ENCODE measurements at regions not wholly inside any gene's neighbourhood (a gene's known extent, or its start where the extent isn't known, plus 50 kb on each side); places are given as distances from the start of the nearest gene placed in this dataset.

DNA sequence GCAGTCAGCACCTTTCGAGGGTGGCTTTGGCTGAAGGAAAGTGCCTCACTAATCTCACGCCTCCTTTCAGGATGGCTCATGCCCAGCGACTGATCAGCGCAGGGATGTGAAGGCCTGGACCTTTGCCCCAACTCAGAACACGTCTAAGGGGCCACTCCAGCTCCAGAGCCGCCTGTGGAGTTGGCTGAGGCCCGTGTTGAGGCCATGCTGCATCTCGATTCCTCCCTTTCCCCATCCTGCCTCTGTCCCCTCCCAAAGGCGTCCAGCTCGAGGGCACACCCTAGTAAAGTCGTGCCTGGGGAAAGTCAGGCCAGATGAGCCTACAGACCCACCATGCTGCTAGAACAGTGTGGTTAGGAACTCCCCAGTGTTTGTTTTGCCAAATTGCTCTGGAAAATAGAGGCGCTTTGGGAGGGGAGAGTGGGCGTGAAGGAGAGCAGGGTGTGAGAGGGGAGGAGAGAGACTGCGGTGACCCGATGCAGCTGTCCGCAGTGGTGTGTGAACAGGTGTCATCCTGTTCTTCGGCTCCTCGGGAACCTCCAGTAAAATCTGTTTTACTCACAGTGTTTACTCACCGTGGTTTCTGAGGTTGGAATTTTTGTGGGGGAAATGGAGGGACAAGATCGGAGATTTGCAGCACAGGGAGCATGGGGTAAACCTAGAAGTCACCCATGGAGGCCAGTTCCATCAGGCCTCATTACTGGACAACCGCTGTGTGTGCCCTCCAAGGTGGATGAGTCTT, 85.0 kb upstream of the PMEPA1 start:
- DNase-seq = no peak

DNA sequence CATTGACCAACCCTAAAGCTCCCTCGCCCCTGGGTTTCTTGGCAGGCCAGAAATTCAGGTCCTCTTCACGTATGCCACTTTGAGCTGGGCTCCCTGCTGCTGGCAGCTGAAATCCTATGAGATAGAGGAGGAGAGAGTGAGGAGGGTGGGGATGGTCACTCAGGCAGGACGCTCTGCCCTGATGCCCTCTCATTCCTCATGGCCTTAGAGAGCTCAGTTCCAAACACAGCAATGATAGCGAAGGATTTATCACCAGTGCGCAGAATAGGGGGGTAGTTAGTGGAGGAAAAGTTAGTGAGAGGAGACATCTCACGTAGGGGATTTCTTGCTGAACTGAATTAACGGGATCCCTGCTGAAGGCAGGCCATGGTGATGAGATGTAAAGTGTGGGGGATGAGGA, 84.2 kb upstream of the PMEPA1 start:
- no peak for DNase-seq

- DNase-seq = no peak
These were observed 83.6 kb upstream of the PMEPA1 start for GRCh38 chr20:57793421-57793820.

GRCh38 chr20:57792386-57793080, 82.7 kb upstream of the PMEPA1 start:
- no peak for DNase-seq

DNA sequence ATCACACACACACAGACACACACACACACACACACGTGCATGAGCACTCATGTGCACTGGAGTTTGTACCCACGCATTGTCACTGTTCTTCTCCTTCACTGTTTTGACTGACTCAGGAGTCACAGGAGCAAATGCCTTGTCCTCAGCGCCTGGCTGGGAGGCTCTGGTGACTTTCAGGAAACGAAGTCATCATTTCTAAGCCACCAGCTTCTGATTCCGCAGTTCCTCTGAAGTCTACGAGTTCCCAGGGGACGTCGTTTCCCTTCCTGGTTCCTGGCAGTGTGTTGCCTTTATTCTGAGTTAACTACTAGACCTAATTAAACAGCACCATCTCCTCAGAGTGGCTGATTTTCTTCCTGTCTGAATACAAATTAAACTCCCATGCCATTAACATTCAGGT, 82.2 kb upstream of the PMEPA1 start:
- DNase-seq = no peak

DNA sequence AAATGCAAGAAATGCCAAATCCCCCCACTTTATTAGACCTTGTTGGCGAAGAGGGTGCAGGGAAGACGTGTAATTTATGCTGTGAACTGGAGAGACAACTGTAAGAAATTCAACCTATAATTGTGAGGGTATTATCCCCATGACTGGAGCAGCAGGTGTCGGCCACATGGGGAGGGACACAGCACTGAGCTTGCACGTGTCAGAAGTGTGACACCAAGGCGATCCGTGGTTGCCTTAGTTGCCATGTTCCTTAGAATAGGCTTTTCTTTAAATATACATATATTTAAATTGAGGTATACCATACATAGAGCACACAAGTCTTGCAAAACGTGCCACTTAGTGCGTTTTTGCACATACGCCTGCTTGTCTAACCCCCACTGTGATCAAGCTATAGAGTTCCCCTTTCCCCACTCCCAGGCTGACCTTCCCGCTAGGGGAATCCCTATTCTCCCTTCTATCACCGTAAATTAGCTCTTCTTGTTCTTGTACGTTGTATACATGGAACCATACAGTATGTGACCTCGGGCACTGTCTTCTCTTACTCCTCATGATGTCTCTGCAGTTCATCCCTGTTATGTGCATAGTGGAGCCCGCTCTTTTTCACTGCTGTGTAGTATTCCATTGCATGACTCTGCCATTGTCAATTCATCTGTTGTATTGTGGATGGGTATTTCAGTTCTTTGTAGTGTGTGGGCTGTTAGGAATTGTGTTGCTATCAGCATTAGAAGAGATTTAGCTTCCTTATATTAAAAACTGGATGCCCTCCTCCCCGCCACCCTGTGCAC, 81.6 kb upstream of the PMEPA1 start:
- DNase-seq = no peak

- no peak for DNase-seq
These were observed 80.4 kb upstream of the PMEPA1 start for GRCh38 chr20:57790176-57790575.

- no peak for DNase-seq
These were observed 79.3 kb upstream of the PMEPA1 start for GRCh38 chr20:57788936-57789613.

- DNase-seq = no peak
These were observed 78.4 kb upstream of the PMEPA1 start for GRCh38 chr20:57787990-57788781.

GRCh38 chr20:57787151-57787989, 77.6 kb upstream of the PMEPA1 start:
- DNase-seq = no peak

- DNase-seq = no peak
These were observed 76.6 kb upstream of the PMEPA1 start for GRCh38 chr20:57786304-57786932.

DNA sequence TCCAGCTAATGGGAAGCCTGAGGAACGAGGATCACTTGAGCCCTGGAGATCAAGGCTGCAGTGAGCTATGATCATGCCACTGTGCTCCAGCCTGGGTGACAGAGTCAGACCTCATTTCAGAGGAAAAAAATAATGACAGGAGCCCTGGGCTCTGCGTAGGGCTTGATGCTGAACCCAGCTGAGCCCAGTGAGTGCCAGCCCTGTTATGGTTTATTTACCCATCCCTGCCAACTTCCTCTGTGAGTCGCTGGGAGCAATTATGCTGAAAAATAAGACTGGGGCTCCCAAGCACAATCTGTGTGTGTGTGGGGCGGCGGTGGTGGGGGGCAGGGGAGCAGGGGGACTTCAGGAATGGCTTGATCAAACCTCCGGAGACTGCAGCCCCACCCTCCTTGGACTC, 75.9 kb upstream of the PMEPA1 start:
- no peak for DNase-seq

DNA sequence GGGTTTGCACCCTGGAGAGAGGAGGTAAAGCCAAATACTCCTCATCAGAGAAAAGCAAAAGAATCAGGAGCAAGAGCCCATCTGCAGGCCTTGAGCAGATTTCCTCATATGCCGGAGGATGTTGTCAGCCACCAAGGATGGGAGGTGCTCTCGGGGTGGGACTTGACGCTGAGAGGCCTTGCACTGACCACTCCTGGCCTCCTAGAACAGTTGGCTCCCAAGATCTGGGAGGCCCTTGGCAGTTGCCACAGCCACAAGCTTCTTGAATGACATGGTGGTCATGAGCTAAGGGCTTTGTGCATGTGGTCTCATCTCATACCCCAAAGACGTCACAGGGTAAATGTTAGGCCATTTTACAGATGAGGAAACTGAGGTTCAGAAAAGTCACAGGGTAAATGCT, 75.2 kb upstream of the PMEPA1 start:
- no peak for DNase-seq

GRCh38 chr20:57783956-57784837, 74.4 kb upstream of the PMEPA1 start:
- no peak for DNase-seq

GRCh38 chr20:57783196-57783595, 73.4 kb upstream of the PMEPA1 start:
- no peak for DNase-seq

DNA sequence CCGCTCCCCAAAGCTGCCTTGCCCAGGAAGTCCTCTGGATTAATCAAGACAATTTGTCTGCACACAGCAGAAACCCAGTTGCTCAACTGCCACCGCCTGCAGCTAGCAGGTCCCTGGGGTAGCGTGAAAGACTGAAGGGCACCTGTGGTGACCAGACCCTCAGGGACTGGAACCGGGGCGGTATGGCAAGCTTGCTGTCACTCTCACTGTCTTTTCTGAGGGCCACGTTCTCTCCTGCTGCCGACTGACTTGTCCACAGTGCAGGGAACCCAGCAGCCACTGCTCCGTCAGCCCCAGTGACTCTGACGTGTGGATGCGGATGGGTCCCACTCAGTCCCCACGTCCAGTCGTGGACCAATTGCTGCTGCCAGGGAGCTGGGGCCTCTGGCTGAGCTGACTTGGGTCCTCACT, 72.8 kb upstream of the PMEPA1 start:
- DNase-seq = no peak

GRCh38 chr20:57781901-57782300, 72.1 kb upstream of the PMEPA1 start:
- no peak for DNase-seq

DNA sequence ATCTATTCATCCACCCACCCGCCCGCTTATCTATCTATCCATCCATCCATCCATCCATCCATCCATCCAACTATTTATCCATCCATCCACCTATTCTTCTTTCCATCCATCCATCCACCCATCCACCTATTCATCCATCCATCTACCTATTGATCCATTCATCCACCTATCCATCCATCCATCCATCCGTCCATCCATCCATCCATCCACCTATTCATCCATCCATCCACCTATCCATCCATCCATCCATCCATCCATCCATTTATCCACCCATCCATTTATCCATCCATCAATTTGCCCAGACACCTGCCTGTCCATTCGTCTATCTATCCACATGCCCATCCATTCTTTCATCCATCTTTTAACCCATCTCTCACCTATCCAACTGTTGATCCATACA, 71.1 kb upstream of the PMEPA1 start:
- DNase-seq = no peak

DNA sequence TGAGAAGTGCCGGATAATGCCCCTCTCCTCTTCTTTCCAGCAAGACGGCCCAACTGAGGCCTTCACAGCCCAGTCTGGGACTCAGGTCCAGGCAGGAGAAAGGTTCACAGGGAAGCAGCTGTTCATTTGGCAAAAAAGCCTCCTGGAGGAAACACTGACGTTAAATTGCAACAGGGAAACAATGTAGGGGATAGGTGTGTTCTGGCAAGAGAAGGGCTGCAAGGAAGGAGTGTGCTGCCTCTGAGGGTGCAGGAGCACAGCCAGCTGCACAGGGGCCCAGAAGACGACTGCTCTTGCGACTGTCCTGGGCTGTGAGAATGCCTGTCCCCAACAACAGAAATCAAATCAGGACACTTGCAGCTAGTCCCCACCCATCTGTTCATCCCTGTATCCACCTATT, 70.6 kb upstream of the PMEPA1 start:
- DNase-seq = no peak

- DNase-seq = no peak
These were observed 69.7 kb upstream of the PMEPA1 start for GRCh38 chr20:57779401-57780003.

All from NCI-H1436 (cell line).